ENCODE measurements at regions not wholly inside any gene's neighbourhood (a gene's known extent, or its start where the extent isn't known, plus 50 kb on each side); places are given as distances from the start of the nearest gene placed in this dataset.
"Not testable (repeated sequence)": the region's sequence is repeated elsewhere in the genome, so short reads cannot be mapped to it uniquely, and the experiment has no call there.

DNA sequence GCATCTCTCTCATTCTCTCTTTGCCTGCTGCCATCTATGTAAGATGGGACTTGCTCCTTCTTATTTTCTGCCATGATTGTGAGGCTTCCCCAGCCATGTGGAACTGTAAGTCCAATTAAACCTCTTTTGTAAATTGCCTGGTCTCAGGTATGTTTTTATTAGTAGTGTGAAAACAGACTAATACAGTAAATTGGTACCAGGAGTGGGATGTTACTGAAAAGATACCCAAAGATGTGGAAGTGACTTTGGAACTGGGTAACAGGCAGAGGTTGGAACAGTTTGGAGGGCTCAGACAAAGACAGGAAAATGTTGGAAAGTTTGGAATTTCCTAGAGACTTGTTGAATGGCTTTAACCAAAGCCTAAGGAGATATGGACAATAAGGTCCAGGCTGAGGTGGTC lies 503.1 kb upstream of the SOX9 start:
- DNase-seq = not testable (repeated sequence)

DNA sequence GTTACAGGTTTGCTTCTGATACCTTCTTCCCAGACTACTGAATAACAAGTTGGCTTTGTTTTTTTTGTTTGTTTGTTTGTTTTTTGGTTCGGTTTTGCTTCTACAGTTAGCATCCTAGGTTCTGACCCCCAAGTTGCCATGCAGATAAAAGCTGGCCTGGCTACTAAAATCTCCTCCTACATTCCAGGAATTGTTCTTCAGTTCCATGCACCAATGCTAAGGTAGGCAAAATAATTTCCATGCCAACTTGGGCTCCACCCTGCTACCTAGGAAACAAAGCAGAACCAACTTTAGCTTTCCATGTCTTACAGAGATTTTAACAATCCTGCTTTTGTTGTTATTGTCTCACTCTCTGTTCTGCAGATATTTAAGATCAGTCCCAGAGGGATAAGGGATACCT lies 495.5 kb upstream of the SOX9 start:
- DNase-seq = no peak

DNA sequence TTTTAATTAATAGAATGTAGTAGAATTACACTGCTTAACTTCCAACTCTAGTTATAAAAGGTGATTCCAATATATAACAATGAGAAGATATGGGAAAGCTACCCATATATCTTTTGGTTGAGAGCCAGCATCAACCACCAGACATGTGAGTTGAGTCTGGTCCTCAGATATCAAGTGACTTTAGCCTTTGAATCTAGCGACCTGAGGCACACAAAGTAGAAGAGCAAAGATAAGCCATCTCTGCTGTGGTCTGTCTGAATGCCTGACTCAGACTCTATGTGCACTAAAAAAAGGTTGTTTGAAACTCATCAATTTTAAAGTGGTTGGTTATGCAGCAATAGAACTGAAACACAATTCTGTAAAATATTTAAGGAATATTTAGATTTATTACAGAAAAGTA lies 492.5 kb upstream of the SOX9 start:
- DNase-seq = no peak

DNA sequence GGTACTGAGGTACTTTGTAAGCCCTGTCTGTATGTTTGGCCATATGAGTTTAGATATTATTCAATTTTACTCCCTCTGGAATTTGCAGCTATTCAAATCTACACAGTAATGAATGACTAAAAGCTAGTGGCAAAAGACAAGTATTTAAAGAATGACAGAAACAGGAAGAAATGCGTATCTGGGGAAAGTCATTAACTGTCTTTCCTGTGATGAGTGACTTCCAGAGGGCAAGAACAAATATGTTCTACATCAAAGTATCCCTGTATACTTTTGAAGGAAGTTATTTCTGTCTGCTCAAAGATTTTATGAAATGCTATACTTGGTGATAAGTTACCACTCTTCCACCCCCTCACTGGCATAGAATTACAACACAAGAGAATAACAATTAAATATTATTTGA lies 489.3 kb upstream of the SOX9 start:
- no peak for DNase-seq

DNA sequence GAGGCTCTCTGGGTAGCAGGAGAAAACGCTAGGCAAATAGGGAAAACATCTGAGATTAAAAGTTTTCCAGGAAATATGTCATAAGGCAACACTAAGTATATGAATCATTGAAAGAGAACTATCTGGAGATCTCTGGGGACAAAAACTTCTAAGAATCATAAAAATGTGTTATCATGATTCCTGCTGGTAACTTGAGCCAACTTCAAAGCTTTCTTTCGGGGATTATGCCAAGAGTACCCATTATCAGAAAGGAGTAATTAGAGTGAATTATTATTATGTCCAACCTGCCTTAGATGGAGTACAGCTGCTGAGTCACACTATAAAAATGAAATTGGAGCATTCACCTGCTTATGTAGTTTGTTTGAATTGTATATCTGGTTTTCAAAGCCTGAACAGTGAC lies 488.5 kb upstream of the SOX9 start:
- no peak for DNase-seq

DNA sequence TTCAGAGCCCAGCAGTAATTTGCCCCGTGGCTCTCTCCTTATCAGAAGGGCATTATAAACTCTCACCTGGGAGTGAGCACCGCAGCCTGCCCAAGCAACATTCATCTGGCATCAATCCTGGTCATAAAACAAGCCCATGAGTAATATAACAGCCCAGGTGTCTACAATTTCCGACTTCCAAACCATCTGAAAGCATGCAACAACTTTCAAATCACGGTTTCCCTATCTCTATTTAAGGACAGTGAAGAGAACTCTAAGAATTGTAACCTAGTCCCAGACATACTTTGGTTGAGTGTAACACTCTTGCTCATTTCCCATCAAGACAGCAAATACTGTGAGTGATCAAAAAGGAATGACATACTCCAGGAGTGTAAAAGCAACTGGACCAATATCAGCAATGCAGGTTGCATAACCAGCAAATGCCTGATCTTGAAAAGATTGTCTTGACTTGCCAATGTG lies 487.4 kb upstream of the SOX9 start:
- no peak for DNase-seq

DNA sequence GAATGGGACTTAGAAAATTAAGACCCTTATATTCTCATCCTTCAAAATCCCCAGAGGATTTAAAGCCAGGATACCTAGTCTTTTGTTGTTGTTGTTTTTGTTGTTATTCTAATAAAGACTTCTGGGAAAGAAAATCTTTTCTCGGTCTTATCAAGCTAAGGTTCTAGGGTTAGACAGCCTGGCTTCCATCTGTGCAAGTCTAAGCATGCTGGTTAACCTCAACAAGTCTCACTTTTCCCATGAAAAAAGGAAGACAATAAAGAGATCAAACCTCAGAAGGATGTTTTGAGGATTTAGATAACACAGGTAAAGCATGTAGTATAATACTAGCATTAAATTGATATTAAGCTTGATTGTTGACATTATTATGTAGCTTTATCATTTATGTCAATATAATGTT lies 486.4 kb upstream of the SOX9 start:
- no peak for DNase-seq

DNA sequence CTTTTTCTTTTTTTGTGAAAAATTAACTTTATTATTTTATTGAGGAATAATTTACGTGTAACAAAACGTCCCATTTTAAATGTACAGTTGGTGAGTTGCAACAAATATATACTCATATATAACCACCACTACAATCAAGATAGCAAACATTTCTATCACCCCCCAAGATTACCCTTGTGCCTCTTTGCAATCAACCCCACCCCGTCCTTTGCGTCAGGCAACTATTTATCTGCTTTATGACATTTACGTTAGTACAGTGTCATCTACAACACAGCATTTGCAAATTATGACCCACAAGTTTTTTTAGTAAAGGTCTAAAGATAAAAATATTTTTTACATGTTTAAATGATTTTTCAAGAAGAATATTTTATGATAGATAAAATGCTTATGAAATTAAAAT lies 485.6 kb upstream of the SOX9 start:
- DNase-seq = no peak

DNA sequence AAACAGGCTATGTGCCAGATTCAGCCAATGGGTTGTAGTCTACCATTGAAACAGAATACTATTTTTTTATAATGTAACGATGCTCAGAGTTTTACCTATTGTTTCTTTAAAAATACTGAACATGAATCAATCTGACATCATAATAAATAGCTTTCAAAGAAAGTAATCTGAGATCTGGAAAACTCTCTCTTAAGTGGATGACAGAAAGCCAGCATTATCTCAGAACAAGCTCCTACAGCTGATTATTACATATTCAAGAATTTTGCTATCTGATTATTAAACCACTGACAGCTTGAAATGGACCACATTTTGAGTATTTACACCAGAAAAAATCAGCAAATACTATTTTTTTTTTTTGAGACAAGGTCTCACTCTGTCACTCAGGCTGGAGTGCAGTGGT lies 484.2 kb upstream of the SOX9 start:
- DNase-seq = no peak

DNA sequence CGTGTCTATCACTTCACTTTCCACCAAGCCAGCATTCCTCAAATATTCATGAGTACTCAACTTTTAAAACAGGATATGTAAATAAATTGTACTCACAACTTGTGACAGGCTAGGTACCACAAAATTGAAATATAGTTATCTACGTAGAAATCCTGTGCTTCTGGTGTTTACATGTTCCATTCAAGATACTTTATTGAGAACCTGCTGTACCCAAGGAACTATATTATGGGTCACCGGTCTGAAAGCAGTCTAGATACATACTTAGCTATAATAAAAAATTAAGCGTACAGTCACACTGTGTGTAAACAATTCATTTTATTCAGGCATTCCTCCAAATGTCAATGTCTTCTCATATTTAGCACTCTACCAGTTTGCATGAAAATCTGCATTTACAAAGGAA lies 482.2 kb upstream of the SOX9 start:
- DNase-seq = no peak

DNA sequence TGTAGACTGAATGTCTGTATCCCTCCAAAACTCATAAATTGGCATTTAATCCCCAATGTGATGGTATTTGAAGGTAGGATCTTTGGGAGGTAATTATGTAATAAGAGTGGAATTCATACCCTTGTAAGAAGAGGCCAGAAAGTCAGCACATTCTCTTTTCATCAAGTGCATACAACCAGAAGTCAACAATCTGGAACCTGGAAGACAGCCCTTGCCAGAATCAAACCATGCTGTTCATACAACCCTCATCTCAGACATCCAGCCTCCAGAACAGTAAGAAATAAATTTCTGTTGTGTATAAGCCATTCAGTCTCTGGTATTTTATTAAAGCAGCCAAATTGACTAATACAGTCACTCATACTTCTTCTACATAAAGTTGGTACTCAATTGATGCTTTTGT lies 481.0 kb upstream of the SOX9 start:
- no peak for DNase-seq

DNA sequence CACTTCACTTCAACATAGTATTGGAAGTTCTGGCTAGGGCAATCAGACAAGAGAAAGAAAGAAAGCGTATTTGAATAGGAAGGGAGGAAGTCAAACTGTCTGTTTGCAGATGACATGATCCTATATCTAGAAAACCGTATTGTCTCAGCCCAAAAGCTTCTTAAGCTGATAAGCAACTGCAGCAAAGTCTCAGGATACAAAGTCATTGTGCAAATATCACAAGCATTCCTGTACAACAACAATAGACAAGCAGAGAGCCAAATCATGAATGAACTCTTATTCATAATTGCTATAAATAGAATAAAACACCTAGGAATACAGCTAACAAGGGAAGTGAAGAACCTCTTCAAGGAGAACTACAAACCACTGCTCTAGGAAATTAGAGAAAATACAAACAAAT lies 473.9 kb upstream of the SOX9 start:
- not testable (repeated sequence) for DNase-seq

DNA sequence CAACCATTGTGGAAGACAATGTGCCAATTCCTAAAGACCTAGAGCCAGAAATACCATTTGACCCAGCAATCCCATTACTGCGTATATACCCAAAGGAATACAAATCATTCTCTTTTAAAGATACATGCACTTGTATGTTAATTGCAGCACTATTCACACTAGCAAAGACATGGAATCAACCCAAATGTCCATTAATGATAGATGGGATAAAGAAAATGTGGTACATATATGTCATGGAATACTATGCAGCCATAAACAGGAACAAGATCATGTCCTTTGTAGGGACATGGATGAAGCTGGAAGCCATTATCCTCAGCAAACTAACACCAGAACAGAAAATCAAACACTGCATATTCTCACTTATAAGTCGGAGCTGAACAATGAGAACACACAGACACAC lies 472.5 kb upstream of the SOX9 start:
- DNase-seq = not testable (repeated sequence)

DNA sequence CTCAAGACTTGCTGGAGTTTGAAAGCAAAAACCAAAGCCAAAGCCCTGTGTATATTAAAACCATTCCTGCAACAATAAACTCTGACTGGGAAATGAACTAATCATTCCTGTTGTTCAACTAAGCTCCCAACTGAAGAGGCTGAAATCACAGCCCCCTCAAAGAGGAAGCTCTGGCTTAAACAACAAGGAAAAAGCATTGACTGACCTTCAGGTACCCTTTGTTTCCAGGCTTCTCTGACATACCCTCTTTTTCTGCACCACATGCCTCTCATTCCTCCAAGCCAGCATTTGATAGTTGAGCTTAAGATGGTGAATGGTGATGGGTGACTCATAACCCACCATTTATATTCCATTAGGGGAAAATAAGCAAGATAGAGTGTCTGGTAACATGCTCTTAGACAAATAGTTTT lies 470.9 kb upstream of the SOX9 start:
- no peak for DNase-seq

DNA sequence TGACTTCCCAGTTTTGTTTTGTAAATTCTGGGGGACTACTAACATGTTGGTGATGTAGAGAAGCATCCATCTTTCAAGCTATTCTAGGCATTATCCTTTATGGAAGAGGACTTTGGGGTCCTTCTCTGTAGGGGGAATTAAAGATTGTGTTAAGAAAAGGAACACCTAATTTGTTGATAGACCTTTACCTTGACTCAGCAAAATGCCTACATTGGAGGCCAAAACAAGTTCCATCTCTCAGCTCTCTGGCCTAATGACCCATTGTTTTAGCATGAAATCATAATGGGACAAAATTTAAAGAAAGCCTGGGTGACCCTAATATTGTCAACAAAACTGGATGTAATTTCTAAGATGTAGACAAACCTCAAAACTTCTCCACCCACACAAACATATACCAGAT lies 465.3 kb upstream of the SOX9 start:
- no peak for DNase-seq

DNA sequence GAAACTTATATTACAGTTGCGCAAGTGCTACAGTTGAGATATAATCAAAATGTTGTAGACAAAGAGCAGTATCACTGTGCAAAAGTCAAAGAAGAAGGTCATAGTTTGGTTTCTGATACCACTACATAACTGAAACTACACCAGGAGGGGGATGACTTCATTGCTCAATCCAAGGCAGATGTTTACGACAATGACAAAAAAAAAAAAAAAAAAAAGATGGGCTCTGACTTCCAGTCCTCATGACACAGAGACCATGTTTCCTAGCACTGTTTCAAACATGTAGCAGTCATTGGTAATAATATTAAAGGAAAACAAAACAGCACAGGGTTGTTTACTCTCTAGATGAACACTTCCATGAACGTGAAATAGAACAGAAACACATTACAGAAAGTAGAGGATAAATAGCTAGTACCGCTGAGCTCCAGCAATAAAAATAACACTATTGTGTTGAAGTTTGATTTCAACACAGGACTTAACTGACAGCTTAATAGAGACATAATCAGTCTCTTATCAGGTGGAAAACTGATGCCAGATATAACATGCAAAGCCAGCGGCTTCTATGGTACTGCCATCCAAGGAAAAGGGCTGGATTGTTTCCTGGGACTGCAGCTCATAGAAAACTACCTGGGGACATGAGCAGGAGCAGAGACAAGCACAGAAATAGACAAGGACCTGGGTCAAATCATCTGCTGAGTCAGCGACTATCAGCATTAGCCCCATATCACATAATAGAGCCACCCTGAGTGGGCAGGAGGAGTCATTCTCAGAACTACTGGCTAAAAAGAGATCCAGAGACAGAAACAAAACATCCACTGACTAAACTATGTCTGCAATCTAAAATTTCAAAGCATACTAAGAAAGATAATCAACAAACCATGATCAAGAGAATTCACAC lies 463.6 kb upstream of the SOX9 start:
- DNase-seq = no peak

DNA sequence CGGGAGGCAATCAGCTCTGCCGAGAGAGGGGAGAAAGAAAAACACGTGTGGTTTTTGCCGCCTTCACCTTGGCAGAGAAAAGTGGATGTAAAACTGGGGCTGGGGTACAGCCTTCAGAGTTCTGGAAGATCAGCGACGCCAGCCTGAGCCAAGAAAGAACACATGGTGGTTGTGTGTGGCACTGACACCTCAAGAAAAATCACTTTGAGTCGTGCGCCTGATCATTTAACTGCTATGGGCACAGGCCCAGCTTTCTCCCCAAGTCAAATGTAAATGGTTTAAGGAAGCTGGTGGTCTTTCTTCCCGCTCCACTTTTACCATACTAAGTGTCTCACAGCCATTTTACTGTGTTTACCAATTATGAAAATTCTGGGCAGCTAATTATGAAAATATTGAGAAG lies 461.8 kb upstream of the SOX9 start:
- no peak for DNase-seq

DNA sequence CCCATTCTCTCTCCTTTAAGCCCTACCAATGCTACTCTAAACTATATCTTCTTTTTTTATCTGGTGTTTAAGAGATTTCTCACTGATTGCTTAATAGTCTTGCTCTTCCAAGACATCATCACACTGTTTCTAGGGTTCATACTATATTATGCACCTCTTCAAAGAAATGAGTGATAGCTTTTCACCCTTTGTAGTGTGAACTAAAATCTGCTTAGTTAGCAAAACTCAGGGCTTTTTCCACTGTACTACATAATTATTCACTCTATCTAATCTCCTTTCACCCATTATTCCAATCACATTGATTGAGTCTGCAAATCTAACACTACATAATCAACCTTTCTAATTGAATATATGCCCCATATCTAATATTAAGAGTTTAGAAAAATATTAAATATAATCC lies 456.0 kb upstream of the SOX9 start:
- DNase-seq = no peak

DNA sequence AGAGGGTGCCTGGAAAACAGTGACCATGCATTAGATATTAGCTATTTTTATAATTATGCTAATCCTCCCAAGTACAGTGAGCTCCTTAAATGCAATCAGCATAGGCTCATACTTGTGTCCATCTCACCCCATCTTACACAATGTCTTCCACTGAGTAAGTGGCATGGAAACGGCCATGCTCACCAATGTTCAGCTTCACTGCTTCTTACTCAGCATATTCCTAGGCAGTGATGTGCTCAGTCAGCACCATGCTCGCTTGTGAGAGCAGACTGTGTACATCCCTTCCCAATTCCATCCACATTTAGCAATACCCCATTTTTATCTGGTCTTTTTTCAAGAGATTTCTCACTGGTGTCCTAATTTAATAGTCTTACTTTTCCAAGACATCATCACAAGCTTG lies 454.8 kb upstream of the SOX9 start:
- no peak for DNase-seq

DNA sequence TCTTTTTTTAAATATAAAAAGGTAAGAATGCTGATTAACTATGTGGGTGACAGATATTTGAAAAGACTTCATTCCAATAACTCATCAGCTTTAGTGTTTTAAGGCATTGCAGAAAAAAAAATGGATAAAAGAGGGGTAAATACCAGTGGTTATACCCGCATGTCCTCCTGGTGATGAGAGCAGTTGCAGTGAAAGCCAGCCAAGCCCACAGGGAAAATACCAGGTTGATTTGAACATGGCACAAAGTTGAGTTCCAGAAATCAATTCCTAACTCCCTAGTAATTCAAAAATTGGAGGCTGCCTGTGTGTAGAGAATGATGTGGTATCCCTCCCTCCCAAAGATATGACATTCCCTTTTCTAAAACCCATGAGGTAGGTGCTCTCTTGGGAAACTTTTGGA lies 453.2 kb upstream of the SOX9 start:
- DNase-seq = no peak

DNA sequence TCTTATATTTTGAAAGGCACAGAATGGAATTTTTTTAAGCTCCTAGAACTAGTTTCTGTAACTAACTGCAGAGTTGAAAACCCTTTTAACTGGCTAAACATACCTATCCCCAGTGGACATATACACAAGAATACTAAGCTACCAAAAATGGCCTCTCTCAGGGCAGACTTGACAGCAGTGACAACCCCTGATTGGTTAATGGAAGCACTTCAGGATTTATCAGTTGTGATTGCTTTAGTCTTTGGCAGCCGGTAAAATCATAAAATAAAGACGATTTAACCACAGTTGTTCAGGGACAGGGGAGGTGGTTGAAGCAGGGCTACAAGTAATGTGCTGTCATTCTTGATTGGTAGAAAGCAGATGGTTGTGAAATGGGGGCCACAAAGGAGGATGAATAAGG lies 452.0 kb upstream of the SOX9 start:
- no peak for DNase-seq

DNA sequence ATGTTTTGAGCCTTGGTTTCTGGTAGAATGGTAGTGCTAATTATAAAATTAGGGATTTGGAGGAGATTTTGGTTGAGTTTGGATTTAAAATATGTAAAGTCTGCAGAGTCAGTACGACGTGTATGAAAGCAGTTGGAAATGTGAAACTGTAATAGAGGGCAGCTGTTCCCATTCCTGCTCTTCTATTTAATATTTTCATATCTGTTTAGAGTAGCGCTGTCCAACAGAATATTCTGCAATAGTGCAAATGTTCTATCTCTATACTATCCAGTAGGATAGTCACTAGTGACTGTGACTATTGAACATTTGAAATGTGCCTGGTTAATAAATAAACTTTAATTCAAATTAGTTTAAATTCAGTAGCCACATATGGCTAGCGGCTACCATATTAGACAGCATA lies 443.4 kb upstream of the SOX9 start:
- DNase-seq = no peak

DNA sequence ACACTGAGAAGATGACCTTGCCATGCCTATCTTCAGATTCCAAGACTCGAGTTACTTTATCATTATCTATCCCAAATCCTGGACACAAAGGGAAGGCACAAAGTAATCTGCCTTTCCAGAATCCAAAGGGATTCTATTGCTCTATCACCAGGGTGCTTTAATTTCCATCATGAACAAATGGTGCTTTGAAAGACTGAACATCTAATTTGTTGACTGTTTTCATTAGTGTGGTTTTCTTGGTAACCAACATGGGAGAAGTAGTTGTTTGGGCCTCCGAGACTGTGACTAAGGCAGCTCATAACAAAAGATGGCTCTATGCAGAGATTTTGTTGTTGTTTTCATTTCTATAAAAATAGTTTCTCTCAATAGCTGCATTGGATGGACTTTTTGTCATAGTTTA lies 441.0 kb upstream of the SOX9 start:
- DNase-seq = no peak

DNA sequence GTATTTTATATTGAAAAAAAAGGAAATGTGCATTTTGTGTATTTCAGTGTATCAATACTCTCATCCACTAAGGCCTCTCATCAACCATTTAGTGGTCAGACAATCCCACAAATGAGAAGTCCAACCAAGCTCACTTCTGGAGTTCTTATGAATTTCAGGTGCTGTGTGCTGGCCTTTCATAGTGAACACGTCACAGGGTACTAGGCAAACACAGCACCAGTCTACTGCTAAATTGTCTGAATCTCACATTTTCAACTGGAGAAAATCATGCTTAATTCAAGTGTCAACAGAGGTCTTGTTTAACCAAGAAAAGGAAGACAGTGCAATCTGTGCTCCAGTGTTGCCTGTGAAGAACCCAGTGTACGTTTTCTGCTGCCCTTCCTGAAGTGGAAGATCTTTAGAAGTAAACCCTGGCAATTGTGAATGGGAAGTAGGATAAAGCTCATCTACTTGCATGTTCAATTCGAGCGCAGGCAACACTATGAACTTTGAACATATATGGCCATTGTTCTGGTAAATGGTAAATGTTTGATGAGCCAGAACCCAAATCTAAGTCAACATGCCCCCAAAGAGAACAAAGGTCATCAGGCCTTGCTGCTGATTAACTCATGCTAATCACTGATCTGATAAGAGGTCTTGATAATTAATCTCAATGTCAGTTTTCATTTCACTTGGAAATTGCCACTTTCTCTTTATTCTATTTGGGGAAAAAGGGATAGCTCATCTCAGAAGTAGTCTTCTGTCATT lies 439.2 kb upstream of the SOX9 start:
- no peak for DNase-seq

DNA sequence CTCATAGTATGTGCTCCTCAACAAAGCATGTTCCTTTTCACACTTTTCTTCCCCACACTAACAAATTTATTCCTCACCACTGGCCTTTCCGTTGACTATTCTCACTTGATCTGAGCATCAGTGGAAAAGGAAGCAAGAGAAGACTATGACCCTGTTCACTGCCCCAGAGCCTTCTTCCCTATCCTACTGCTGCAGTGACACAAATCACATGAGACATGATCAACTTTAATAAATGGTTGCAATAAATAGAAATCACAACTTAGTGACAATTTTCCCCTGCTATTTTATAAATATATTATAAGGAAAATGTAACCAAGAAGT lies 438.7 kb upstream of the SOX9 start:
- DNase-seq = no peak
